GM19240 (cell line): ENCODE measurements at regions not wholly inside any gene's neighbourhood (a gene's known extent, or its start where the extent isn't known, plus 50 kb on each side); places are given as distances from the start of the nearest gene placed in this dataset.

Experiments used
- DNase-seq: peaks from one replicate; pipeline ENCODE4 v3.0.0; 2011; ENCODE audit warnings: low spot score; ENCODE audit not compliant: insufficient read length

DNA sequence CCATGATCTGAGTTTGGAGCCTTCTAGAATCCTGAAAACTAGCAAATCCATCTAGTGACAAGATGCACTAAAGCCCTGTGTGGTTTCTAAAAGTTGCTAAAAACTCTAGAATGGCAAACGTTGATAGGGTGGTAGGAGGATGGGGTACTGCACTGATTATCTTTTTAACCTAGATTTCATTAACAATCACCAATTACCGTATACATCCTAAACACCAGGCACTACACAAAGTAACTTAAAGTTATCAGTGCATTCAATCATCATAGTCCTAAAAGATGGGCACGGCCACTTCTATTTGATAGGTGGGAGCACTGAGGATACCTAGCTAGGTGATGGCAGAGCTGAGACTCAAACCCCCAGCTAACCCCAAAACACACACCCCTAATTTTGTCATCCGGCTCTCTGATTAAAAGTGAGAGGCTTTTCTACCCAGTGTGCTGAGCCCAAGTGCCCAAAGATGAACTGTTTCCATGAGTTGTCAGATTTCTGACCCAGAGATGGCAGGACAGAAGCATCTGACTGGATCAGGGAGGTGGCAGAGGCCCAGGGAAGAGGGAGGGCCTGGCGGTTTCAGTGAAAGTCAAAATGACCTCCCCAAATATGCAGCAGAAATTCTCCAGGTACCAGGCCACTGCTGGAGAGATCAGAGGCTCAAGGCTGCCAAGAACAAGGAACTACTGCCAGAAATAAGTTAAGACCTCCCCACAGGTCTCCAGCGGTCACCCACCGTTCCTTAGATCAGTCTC lies 396.8 kb downstream of the SOX9 start:
- no peak for DNase-seq

DNA sequence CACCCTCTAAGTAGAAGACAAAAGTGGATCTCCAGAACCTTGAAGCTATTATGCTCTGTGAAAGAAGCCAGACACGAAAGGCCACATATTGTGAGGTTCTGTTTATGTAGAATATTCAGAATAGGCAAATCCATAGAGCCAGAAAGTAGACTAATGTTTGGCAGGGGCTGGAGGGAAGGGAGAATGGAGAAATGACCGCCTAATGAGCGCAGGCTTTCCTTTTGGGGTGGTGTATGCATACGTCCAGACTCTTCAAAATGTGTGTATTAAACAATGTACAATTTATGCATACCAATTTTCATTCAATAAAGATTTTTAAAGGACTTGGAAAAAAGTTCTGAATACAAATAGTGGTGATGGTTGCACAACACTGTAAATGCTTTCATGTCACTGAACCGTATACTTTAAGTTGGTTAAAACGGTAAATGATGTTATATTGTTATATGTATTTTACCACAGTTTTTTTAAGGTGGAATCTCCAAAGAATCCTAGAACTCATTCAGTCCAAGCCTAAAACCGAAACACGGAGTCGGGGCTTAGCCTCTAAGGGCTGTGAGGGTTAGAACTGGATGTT lies 397.4 kb downstream of the SOX9 start:
- DNase-seq, result no peak

DNA sequence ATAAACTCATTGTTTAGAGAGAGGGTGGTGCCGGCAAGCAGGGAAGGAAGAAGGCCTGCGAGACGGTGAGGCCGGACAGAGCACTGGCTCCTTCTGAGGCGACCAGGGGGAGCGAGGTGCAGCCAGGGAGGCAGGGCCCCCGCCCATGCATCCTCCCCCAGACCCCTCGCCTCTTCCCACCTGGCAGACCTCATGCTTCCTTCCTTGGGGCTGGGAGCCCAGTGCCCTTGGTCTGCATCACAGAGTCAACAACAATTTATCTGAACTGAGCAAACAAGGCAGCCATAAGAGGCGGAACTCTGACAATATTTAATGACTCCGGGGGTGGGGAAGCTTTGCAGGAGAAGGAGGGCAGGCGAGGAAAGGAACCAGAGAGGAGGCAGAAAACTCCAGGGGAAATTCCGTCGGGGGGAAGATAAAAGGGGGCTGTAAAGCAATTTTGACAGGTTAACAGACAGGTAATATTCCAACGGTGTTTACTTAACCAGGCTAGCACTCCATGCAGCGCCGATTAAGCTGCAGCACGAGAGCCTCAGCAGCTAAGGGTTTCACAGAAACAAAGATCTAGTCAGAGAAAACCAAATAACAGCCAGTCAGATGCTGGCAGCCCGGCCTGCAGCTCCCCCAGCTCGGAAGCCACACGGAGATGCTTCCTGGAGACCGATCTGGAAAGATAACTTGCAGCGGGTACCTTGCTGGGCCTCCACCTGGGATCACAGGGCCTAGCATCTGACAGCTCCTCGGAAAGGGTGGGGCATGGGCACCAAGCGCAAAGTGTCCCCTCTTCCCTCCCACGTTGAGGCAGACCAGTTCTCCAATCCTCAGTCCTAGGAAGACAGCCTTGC lies 398.2 kb downstream of the SOX9 start:
- DNase-seq, result no peak

DNA sequence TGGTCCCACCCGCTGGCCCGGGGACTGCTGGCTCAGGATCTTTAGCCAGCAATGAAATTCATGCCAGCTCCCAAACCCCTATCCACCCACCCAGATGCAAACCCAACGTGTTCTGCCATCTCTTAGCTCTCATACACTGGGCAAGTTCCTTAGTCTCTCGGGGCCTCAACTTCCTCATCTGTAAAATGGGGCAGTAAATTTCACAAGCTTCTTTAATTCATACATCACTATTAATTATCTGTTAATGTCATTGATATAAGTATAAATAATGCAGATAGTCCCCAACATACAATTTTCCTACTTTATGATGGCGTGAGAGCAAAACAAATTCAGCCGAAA lies 398.7 kb downstream of the SOX9 start:
- DNase-seq, result no peak

DNA sequence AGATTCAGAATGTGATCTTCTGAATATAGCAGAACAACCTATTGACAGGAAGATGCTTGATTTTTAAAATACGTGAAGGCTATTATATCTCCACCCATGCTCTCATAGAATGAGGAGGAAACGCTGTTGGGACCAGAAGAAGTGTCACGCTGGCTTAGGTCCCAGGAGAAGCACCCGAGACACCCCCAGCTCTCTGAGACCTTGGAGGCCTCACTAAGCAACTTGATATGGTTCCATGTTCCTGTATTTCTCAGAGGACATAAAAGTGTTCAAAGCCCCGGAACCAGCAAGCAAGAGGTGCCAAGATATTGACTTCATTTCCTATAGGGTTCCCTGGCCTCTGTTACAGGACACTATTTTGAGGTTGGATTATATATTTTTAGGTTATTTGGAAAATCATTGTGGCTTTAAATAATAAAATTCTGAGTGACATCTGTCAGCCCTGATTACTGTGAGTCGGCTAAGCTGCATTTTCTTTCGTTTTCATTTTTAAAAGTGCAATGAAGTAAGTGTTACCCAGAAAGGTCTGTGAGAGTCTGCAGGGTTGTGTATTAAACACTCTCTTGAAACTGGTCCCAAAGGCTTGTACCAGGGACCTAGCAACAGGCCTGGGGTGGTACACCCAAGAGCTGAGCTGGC lies 400.0 kb downstream of the SOX9 start:
- no peak for DNase-seq

DNA sequence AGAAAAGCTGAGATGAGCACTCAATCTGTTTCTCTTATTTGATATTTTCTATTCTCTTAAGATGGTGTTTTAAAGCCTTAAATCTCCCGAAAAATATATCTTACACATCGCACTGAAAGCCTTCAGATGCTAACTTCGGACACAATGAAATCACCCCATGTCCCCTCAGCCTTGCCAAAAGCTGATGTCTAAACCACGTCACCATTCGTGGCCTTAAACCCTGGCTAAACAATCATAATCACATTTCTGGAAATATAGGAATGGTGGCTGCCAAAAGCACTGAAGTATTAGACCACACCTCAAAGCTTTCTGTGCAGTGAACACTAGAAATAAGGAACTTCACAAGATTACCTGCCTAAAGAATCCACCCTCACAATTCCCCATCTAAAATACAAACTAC lies 402.7 kb downstream of the SOX9 start:
- DNase-seq, result no peak

DNA sequence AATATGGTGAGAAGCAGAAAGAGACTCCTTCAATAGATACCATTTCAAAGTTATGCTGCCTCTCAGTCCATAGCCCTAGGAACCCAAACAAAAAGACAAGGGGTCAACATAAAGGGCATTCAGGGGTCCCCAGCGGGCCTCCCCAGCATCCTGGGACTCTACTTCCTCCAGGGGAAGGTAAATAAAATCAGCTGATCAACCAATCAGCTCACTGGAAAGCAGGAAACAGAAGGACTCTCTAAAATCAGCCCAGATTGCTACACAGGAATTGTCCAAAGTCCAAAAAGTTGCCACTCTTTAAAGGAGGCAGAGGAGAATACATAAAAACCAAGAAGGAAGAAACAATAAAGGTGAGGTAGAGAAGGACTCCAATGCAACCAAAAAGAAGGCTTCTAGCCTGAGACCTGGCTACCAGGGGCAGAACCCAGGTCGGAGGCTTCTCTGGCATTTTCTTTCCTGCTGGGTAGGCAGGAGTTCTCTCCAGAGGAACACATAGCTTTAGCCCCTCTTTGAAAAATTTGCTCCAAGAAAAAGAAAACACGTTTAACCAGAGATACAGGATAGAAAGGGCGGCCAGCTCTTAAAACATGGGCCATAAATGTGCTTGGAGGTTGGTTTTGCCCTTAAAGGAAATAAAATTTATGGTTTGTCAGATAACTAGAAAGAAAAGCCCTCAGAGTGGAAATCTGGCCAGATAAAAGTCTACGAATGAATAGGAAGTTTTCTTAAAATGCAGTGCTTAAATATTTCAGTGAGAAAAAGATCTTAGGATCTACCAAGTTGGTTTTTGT lies 404.6 kb downstream of the SOX9 start:
- no peak for DNase-seq

DNA sequence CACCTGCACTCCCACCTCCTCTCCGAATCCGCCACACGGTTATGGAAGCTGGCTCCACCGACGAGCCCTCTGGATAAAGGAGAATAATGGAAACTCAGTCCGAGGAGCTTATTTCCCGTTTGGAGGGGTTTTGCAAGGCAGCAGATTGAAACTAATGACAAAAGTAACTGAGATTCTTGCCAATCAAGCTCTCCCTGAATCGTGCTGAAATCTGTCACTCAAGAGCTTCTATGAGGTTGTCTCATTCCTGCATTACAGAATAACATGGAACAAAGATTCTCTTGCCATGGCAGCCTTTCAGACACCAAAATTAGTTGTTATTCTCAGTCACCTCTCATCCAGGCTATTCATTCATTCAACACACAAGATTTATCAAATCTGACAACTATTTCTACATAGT lies 405.9 kb downstream of the SOX9 start:
- DNase-seq, result no peak

DNA sequence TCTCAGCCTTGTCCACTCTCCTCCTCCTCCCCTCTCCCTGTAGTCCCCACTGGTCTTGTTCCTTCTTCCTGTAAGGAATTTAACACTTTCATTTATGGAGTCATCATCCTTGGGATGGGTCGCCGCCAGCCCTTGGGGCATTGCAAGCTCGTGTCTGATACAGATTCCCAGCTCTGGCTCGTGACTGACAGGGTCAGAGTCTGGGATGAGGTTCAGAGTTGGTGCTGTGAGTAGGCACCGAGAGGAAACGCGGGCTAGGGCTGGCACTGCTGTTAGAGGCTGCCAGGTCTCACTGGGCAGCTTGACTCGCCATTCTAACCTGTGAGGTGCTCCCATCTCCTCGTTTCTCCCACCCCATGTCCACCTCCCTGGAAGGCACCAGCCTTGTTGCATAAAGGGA lies 407.0 kb downstream of the SOX9 start:
- DNase-seq, result no peak

DNA sequence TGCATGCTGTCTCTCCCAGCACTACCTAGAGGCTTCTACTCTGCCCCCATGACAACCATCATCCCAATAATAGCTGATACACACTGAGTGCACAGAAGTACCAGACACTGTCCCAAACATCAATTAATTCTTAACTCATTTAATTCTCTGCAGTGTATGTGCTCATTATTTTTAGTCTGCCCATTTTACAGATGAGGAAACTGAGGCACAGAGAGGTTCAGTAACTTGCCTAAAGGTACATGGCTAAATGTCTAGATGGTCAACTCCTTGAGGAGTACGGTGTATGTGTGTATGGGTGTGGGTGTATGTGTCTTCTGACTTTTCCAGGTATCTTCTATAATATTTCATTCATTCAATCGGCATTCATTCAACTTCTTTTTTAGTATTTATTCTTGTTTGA lies 407.9 kb downstream of the SOX9 start:
- DNase-seq, result no peak

DNA sequence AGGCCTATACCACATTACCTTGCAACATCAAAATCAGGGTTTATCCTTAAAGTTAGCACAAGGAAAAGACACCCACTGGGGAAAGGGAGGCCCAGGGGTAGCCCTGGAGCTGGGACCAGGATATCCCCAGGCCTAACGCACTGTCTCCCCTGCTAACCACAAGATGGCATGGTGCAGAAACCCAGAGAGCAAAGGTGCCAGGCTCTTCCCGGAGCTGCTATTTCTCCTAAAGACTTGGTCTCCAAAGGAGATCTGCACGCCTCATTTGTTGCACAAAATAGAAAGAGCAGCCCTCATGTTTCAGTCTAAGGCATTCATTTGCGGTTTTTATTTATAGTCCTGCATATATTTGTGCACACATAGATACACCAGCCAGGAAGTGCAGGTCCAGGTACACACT lies 408.6 kb downstream of the SOX9 start:
- no peak for DNase-seq

DNA sequence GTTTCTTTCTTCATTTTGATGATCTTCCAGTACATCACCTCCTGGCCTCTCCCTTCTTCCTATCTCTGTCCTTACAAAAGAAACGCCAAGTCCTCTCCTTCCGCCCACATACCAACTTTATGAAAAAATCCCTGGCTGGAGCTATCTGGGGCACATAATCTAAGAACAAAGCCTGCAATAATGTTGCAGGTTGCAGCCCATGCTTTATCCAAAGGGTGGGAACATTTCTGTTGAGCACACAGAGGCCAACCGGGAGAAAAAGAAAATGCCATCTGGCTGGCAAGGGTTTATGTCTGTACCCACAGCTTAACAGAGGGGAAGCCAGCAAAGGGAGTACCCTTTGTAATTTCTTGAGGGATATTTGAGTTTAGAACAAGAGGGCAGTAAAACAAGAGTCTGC lies 409.6 kb downstream of the SOX9 start:
- DNase-seq, result no peak

DNA sequence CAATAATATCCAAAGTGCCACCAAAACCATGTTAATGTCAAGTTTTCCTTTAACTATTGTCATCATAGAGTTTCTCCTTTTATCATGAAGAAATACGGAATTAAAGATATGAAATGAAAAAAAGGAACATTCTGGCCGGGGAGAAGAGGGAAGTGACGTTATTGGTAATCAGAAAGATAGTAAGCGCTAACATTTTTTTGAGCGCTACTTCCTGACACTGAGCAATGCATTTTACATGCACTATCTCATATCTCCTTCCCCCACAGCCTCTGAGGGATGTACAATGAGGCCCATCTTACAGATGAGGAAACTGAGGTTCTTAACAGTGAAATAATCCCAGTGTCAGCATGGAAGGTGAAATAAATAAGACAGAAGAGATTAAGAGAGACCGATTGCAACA lies 410.9 kb downstream of the SOX9 start:
- DNase-seq, result no peak

DNA sequence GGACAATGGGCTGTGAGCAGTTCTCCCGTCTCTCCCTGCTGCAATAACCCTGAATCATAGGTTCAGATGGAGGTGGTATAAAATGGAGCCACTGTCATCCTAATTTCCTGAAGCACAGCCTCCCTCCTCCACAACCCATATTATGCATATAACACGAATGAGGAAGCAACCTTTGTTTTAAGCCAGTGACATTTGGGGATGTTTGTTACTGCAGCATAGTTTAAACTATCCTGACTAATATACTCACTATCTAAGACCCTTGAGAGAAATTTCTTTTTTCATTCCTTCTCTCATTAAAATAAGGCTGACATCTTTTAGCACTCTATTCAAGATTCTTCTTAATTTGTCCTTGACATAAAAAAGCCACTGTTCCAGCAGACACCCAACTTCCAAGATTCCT lies 413.4 kb downstream of the SOX9 start:
- no peak for DNase-seq

DNA sequence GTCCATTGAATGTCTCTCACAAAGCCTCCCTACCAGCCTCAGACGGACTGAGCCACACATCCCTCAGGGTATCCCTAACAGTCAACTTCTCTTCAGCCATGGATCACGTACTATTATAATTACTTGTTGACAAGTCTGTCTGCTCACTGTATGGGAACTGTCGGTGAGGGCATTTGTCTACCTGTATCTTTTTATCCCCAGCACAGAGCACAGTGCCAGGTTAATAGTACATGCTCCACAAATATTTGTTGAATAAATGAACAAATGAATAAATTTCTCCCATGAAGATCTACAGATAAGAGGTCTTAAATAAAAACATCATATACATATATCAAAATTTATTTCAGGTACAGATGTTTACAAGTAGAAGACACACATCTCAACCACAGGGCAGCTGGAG lies 414.0 kb downstream of the SOX9 start:
- DNase-seq, result no peak

DNA sequence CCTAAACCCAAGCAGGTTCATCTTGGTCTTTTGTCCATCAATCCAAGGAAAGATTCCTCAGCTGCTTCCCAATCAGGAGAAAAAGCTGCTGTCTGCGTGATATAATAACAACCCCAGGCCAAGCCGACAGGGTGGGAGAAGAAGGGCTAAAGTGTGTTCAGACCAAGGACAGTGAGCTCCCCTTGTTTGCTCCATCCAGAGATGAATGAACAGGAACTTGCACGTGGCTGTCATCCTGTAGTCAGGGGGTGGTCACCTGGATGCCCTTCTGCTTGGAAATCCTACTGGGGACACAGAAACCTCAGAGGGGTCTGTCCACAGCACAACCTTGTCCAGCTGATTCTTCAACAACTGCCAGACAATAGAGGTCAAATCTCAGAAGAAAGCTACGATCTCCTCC lies 414.5 kb downstream of the SOX9 start:
- DNase-seq, result no peak

DNA sequence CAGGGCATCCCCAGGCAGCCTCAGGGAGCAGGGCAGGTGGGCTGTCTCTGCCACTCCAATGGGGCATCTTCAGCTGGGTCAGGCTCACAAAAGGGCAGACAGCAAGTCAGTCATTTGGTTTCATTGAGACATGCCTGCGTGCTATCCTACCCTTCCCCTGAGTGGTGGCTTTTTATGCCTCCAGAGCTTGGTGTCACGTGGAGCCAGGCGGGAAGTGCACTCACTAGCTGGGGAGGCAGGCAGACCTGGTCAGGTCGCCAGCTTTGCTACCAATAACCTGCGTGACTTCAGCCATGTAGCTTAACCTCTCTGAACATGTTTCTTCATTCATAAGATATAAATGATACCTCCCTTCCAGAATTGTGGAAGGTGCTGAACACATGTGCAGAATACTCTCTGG lies 415.0 kb downstream of the SOX9 start:
- no peak for DNase-seq

DNA sequence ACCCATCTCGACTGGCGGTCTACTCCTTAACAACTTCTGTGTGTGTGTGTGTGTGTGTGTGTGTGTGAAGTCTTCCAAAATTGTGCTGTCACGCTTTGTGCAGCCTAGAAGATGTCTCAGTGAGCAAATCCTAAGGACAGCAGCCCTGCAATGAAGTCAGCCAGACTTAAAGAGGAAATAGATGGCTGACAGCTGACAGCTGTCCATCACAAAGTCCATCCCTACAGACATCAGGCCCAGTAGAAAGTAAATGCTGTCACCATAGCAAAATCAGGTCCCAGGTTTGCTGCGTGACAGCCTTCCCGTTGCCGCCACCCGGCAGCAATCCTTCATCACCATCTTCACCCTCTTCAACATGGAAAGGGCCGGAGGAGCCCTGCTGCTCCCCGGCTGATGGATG lies 416.0 kb downstream of the SOX9 start:
- no peak for DNase-seq

DNA sequence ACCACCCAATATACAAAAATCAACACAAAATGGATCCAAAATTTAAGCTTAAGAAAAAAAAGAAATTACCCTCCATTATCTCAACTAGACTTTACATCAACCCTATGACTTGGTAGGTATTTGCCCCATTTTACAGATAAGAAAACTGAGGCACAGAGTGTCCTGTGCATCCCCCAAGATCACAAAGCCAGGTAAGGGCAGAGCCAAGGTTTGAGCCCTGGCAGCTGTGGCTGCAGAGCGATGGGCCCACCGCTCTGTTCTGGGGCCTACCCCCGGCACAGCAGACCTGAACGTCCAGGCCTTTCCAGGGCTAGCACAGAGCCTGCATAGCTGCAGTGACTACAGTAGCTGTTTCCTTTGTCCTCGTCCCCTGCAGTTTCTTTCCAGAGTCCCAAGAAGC lies 417.6 kb downstream of the SOX9 start:
- no peak for DNase-seq

DNA sequence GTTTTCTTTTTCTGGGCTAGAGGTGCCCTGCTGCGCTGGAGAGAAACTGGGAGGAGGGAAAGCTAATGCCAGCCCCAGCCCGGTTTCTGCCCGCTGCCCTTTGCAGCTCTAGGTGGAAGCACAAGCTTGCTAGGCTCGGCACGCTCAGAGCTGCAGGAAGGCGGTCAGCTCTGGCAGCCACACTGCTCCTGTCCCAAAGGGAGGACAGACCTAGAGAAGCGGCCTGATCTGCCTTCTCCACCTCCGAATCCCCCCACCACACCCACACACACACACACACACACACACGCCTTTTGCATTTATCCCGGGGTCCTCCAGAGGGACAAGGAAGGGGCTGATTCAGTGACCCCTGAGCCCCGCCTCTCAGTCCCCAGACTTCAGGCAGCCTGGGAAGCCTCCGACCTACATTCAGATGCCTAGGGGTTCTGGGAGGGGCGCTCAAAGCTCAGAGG lies 418.1 kb downstream of the SOX9 start:
- no peak for DNase-seq
